ENCODE measurements at regions not wholly inside any gene's neighbourhood (a gene's known extent, or its start where the extent isn't known, plus 50 kb on each side); places are given as distances from the start of the nearest gene placed in this dataset.

DNA sequence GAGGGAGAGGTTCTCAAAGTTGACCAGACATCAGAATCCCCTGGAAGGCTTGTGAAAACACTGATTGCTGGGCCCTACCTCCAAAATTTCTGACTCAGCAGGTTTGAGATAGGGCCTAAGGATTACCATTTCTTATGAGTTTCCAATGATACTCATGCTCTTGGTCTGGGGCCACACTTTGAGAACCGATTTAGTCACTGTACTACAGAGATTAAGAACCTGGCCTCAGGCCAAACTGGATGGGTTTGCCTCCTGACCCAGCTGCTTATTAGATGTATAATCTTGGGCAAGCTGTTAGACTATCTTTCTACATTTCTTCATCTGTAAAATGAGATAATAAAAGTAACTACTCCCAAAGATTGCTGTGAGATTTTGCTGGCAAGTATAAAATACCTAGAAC, 77.1 kb upstream of the SCIN start:
- TF ChIP-seq EZH2 (IDR thresholded peaks at IDR 0.05) (no peak), POLR2AphosphoS5 (IDR thresholded peaks at IDR 0.05; ENCODE audit: borderline replicate concordance, low read depth, low read length) (no peak)
